ENCODE measurements at regions not wholly inside any gene's neighbourhood (a gene's known extent, or its start where the extent isn't known, plus 50 kb on each side); places are given as distances from the start of the nearest gene placed in this dataset.
"Not testable (repeated sequence)": the region's sequence is repeated elsewhere in the genome, so short reads cannot be mapped to it uniquely, and the experiment has no call there.

- DNase-seq: no peak
Observed at GRCh38 chr1:118828038-118828437, 160.1 kb downstream of the TBX15 start.

GRCh38 chr1:118827636-118828035, 160.5 kb downstream of the TBX15 start:
- no peak for DNase-seq

- DNase-seq: no peak
Observed at GRCh38 chr1:118827207-118827606, 160.9 kb downstream of the TBX15 start.

GRCh38 chr1:118826669-118827068, 161.5 kb downstream of the TBX15 start:
- no peak for DNase-seq

GRCh38 chr1:118825619-118826018, 162.5 kb downstream of the TBX15 start:
- DNase-seq: no peak

- DNase-seq: no peak
Observed at GRCh38 chr1:118821801-118822200, 166.3 kb downstream of the TBX15 start.

GRCh38 chr1:118820864-118821263, 167.3 kb downstream of the TBX15 start:
- no peak for DNase-seq

GRCh38 chr1:118815909-118816308, 172.2 kb downstream of the TBX15 start:
- DNase-seq: no peak

GRCh38 chr1:118812555-118812954, 175.6 kb downstream of the TBX15 start:
- no peak for DNase-seq

- DNase-seq: no peak
Observed at GRCh38 chr1:118811156-118811555, 177.0 kb downstream of the TBX15 start.

- DNase-seq: no peak
Observed at GRCh38 chr1:118809586-118809985, 178.6 kb downstream of the TBX15 start.

- not testable (repeated sequence) for DNase-seq
Observed at GRCh38 chr1:118803128-118803527, 185.0 kb downstream of the TBX15 start.

GRCh38 chr1:118791094-118791691, 196.9 kb downstream of the TBX15 start:
- no peak for DNase-seq

- no peak for DNase-seq
Observed at GRCh38 chr1:118788463-118788862, 199.7 kb downstream of the TBX15 start.

- DNase-seq: no peak
Observed at GRCh38 chr1:118786454-118787155, 201.5 kb downstream of the TBX15 start.

- no peak for DNase-seq
Observed at GRCh38 chr1:118785246-118785645, 202.9 kb downstream of the TBX15 start.

GRCh38 chr1:118783095-118783758, 204.9 kb downstream of the TBX15 start:
- no peak for DNase-seq

GRCh38 chr1:118773656-118774055, 214.5 kb downstream of the TBX15 start:
- no peak for DNase-seq

GRCh38 chr1:118767971-118768370, 220.2 kb downstream of the TBX15 start:
- DNase-seq: no peak

- no peak for DNase-seq
Observed at GRCh38 chr1:118753976-118754375, 234.2 kb downstream of the TBX15 start.

GRCh38 chr1:118751166-118751565, 237.0 kb downstream of the TBX15 start:
- DNase-seq: no peak

- no peak for DNase-seq
Observed at GRCh38 chr1:118744420-118744819, 243.7 kb downstream of the TBX15 start.

- DNase-seq: no peak
Observed at GRCh38 chr1:118739501-118739900, 248.6 kb downstream of the TBX15 start.

- no peak for DNase-seq
Observed at GRCh38 chr1:118736322-118736721, 251.8 kb downstream of the TBX15 start.

Data from inflammatory macrophage (primary cell).